ENCODE measurements at regions not wholly inside any gene's neighbourhood (a gene's known extent, or its start where the extent isn't known, plus 50 kb on each side); places are given as distances from the start of the nearest gene placed in this dataset.

GRCh38 chr20:12028771-12029170 is 111.1 kb downstream of the BTBD3 start:
- Histone ChIP-seq H3K9me3 (ENCODE audit: low read length) (no peaks in the 10 kb centered on the region), H3K27ac (ENCODE audit: low read depth, low read length) (no peak overlapping the region), H3K9ac (ENCODE audit: low read length) (no peak overlapping the region), H3K4me1 (ENCODE audit: insufficient read depth, low read length) (no peaks in the 10 kb centered on the region), H3K36me3 (ENCODE audit: insufficient read depth, low read length) (no peaks in the 10 kb centered on the region), H3K4me3 (ENCODE audit: low read depth in 1 of 2, low read length in 2 of 2) (no peak overlapping the region), H3K27me3 (ENCODE audit: control insufficient read depth in 1 of 2, insufficient read depth in 2 of 2, low read length in 2 of 2) (no peaks in the 10 kb centered on the region)

GRCh38 chr20:12030470-12030869 is 112.8 kb downstream of the BTBD3 start:
- Histone ChIP-seq H3K9ac (ENCODE audit: low read length) (no peak overlapping the region), H3K27me3 (ENCODE audit: control insufficient read depth in 1 of 2, insufficient read depth in 2 of 2, low read length in 2 of 2) (no peaks in the 10 kb centered on the region), H3K4me3 (ENCODE audit: low read depth in 1 of 2, low read length in 2 of 2) (no peak overlapping the region), H3K4me1 (ENCODE audit: insufficient read depth, low read length) (no peaks in the 10 kb centered on the region), H3K27ac (ENCODE audit: low read depth, low read length) (no peak overlapping the region), H3K9me3 (ENCODE audit: low read length) (no peaks in the 10 kb centered on the region), H3K36me3 (ENCODE audit: insufficient read depth, low read length) (no peaks in the 10 kb centered on the region)

- no peaks in the 10 kb centered on the region for H3K9me3 ChIP-seq (ENCODE audit: low read length)
- H3K36me3 ChIP-seq (ENCODE audit: insufficient read depth, low read length), result no peaks in the 10 kb centered on the region
Observed at GRCh38 chr20:12036142-12036541, 118.4 kb downstream of the BTBD3 start.

GRCh38 chr20:12037521-12037920 is 119.8 kb downstream of the BTBD3 start:
- no peaks in the 10 kb centered on the region for H3K9me3 ChIP-seq (ENCODE audit: low read length)
- no peaks in the 10 kb centered on the region for H3K36me3 ChIP-seq (ENCODE audit: insufficient read depth, low read length)
- H3K27ac ChIP-seq (ENCODE audit: low read depth, low read length), result no peak overlapping the region
- H3K27me3 ChIP-seq (ENCODE audit: control insufficient read depth in 1 of 2, insufficient read depth in 2 of 2, low read length in 2 of 2), result no peaks in the 10 kb centered on the region
- H3K4me1 ChIP-seq (ENCODE audit: insufficient read depth, low read length), result no peaks in the 10 kb centered on the region
- no peak overlapping the region for H3K4me3 ChIP-seq (ENCODE audit: low read depth in 1 of 2, low read length in 2 of 2)
- no peak overlapping the region for H3K9ac ChIP-seq (ENCODE audit: low read length)

More at GRCh38 chr20:12036142-12036541, 118.4 kb downstream of the BTBD3 start:
- Histone ChIP-seq H3K9ac (ENCODE audit: low read length) (no peak overlapping the region), H3K27me3 (ENCODE audit: control insufficient read depth in 1 of 2, insufficient read depth in 2 of 2, low read length in 2 of 2) (no peaks in the 10 kb centered on the region), H3K4me1 (ENCODE audit: insufficient read depth, low read length) (no peaks in the 10 kb centered on the region), H3K27ac (ENCODE audit: low read depth, low read length) (no peak overlapping the region), H3K4me3 (ENCODE audit: low read depth in 1 of 2, low read length in 2 of 2) (no peak overlapping the region)

GRCh38 chr20:12040261-12040660 is 122.6 kb downstream of the BTBD3 start:
- no peaks in the 10 kb centered on the region for H3K9me3 ChIP-seq (ENCODE audit: low read length)
- H3K9ac ChIP-seq (ENCODE audit: low read length), result no peak overlapping the region
- no peaks in the 10 kb centered on the region for H3K4me1 ChIP-seq (ENCODE audit: insufficient read depth, low read length)
- H3K27me3 ChIP-seq (ENCODE audit: control insufficient read depth in 1 of 2, insufficient read depth in 2 of 2, low read length in 2 of 2), result no peaks in the 10 kb centered on the region
- H3K36me3 ChIP-seq (ENCODE audit: insufficient read depth, low read length), result no peaks in the 10 kb centered on the region
- no peak overlapping the region for H3K27ac ChIP-seq (ENCODE audit: low read depth, low read length)
- H3K4me3 ChIP-seq (ENCODE audit: low read depth in 1 of 2, low read length in 2 of 2), result no peak overlapping the region

GRCh38 chr20:12044969-12045368 is 127.3 kb downstream of the BTBD3 start:
- Histone ChIP-seq H3K27me3 (ENCODE audit: control insufficient read depth in 1 of 2, insufficient read depth in 2 of 2, low read length in 2 of 2) (no peaks in the 10 kb centered on the region), H3K4me3 (ENCODE audit: low read depth in 1 of 2, low read length in 2 of 2) (no peak overlapping the region), H3K4me1 (ENCODE audit: insufficient read depth, low read length) (no peaks in the 10 kb centered on the region), H3K27ac (ENCODE audit: low read depth, low read length) (no peak overlapping the region), H3K9ac (ENCODE audit: low read length) (no peak overlapping the region), H3K36me3 (ENCODE audit: insufficient read depth, low read length) (no peaks in the 10 kb centered on the region), H3K9me3 (ENCODE audit: low read length) (no peaks in the 10 kb centered on the region)

- H3K9me3 ChIP-seq (ENCODE audit: low read length), result no peaks in the 10 kb centered on the region
Observed at GRCh38 chr20:12047838-12048432, 130.2 kb downstream of the BTBD3 start.

GRCh38 chr20:12049125-12049524 is 131.4 kb downstream of the BTBD3 start:
- Histone ChIP-seq H3K4me3 (ENCODE audit: low read depth in 1 of 2, low read length in 2 of 2) (no peak overlapping the region), H3K9ac (ENCODE audit: low read length) (no peak overlapping the region), H3K4me1 (ENCODE audit: insufficient read depth, low read length) (no peaks in the 10 kb centered on the region), H3K36me3 (ENCODE audit: insufficient read depth, low read length) (no peaks in the 10 kb centered on the region), H3K9me3 (ENCODE audit: low read length) (no peaks in the 10 kb centered on the region), H3K27ac (ENCODE audit: low read depth, low read length) (no peak overlapping the region), H3K27me3 (ENCODE audit: control insufficient read depth in 1 of 2, insufficient read depth in 2 of 2, low read length in 2 of 2) (no peaks in the 10 kb centered on the region)

More at GRCh38 chr20:12047838-12048432, 130.2 kb downstream of the BTBD3 start:
- H3K27ac ChIP-seq (ENCODE audit: low read depth, low read length), result no peak overlapping the region
- no peaks in the 10 kb centered on the region for H3K27me3 ChIP-seq (ENCODE audit: control insufficient read depth in 1 of 2, insufficient read depth in 2 of 2, low read length in 2 of 2)
- H3K4me1 ChIP-seq (ENCODE audit: insufficient read depth, low read length), result no peaks in the 10 kb centered on the region
- H3K9ac ChIP-seq (ENCODE audit: low read length), result no peak overlapping the region
- no peak overlapping the region for H3K4me3 ChIP-seq (ENCODE audit: low read depth in 1 of 2, low read length in 2 of 2)
- no peaks in the 10 kb centered on the region for H3K36me3 ChIP-seq (ENCODE audit: insufficient read depth, low read length)

GRCh38 chr20:12051206-12052163 is 133.8 kb downstream of the BTBD3 start:
- no peak overlapping the region for H3K27ac ChIP-seq (ENCODE audit: low read depth, low read length)

GRCh38 chr20:12053353-12053752 is 135.7 kb downstream of the BTBD3 start:
- H3K36me3 ChIP-seq (ENCODE audit: insufficient read depth, low read length), result no peaks in the 10 kb centered on the region
- H3K9ac ChIP-seq (ENCODE audit: low read length), result no peak overlapping the region
- H3K4me3 ChIP-seq (ENCODE audit: low read depth in 1 of 2, low read length in 2 of 2), result no peak overlapping the region
- no peak overlapping the region for H3K27ac ChIP-seq (ENCODE audit: low read depth, low read length)
- no peaks in the 10 kb centered on the region for H3K9me3 ChIP-seq (ENCODE audit: low read length)
- H3K4me1 ChIP-seq (ENCODE audit: insufficient read depth, low read length), result no peaks in the 10 kb centered on the region
- H3K27me3 ChIP-seq (ENCODE audit: control insufficient read depth in 1 of 2, insufficient read depth in 2 of 2, low read length in 2 of 2), result no peaks in the 10 kb centered on the region

More at GRCh38 chr20:12051206-12052163, 133.8 kb downstream of the BTBD3 start:
- Histone ChIP-seq H3K9me3 (ENCODE audit: low read length) (no peaks in the 10 kb centered on the region), H3K27me3 (ENCODE audit: control insufficient read depth in 1 of 2, insufficient read depth in 2 of 2, low read length in 2 of 2) (no peaks in the 10 kb centered on the region), H3K9ac (ENCODE audit: low read length) (no peak overlapping the region), H3K4me1 (ENCODE audit: insufficient read depth, low read length) (no peaks in the 10 kb centered on the region), H3K36me3 (ENCODE audit: insufficient read depth, low read length) (no peaks in the 10 kb centered on the region), H3K4me3 (ENCODE audit: low read depth in 1 of 2, low read length in 2 of 2) (no peak overlapping the region)

- H3K9me3 ChIP-seq (ENCODE audit: low read length), result no peaks in the 10 kb centered on the region
- H3K27ac ChIP-seq (ENCODE audit: low read depth, low read length), result no peak overlapping the region
- H3K36me3 ChIP-seq (ENCODE audit: insufficient read depth, low read length), result no peaks in the 10 kb centered on the region
- no peaks in the 10 kb centered on the region for H3K27me3 ChIP-seq (ENCODE audit: control insufficient read depth in 1 of 2, insufficient read depth in 2 of 2, low read length in 2 of 2)
- no peak overlapping the region for H3K9ac ChIP-seq (ENCODE audit: low read length)
- H3K4me1 ChIP-seq (ENCODE audit: insufficient read depth, low read length), result no peaks in the 10 kb centered on the region
- H3K4me3 ChIP-seq (ENCODE audit: low read depth in 1 of 2, low read length in 2 of 2), result no peak overlapping the region
Observed at GRCh38 chr20:12054556-12054955, 136.9 kb downstream of the BTBD3 start.

All from muscle layer of colon (tissue), 2 donors.